ENCODE measurements at regions not wholly inside any gene's neighbourhood (a gene's known extent, or its start where the extent isn't known, plus 50 kb on each side); places are given as distances from the start of the nearest gene placed in this dataset.

- 53% methylated on average over 22 of the region's 23 CpGs for WGBS (ENCODE audit: low lambda C conversion rate)
- in situ Hi-C loops (cut with HindIII; ENCODE audit: extremely low pct_ligation_motif_present, low pct_unique_long_range_greater_than_20kb) = no loop called here
- TF ChIP-seq AHDC1 (CRISPR knock-in tag; IDR thresholded peaks at IDR 0.05; ENCODE audit: borderline replicate concordance) (no peak), ZNF616 (CRISPR knock-in tag; IDR thresholded peaks at IDR 0.05; ENCODE audit: low read depth) (no peak), ZNF317 (CRISPR knock-in tag; IDR thresholded peaks at IDR 0.05) (no peak), NFRKB (IDR thresholded peaks at IDR 0.05) (no peak), TAF1 (CRISPR knock-in tag; IDR thresholded peaks at IDR 0.05) (no peak)
- TF ChIP-seq, protein P1, sequence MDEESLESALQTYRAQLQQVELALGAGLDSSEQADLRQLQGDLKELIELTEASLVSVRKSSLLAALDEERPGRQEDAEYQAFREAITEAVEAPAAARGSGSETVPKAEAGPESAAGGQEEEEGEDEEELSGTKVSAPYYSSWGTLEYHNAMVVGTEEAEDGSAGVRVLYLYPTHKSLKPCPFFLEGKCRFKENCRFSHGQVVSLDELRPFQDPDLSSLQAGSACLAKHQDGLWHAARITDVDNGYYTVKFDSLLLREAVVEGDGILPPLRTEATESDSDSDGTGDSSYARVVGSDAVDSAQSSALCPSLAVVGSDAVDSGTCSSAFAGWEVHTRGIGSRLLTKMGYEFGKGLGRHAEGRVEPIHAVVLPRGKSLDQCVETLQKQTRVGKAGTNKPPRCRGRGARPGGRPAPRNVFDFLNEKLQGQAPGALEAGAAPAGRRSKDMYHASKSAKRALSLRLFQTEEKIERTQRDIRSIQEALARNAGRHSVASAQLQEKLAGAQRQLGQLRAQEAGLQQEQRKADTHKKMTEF (CRISPR knock-in tag; IDR thresholded peaks at IDR 0.05) = no peak
- TF ChIP-seq, protein P2, sequence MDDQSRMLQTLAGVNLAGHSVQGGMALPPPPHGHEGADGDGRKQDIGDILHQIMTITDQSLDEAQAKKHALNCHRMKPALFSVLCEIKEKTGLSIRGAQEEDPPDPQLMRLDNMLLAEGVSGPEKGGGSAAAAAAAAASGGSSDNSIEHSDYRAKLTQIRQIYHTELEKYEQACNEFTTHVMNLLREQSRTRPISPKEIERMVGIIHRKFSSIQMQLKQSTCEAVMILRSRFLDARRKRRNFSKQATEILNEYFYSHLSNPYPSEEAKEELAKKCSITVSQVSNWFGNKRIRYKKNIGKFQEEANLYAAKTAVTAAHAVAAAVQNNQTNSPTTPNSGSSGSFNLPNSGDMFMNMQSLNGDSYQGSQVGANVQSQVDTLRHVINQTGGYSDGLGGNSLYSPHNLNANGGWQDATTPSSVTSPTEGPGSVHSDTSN (CRISPR knock-in tag; IDR thresholded peaks at IDR 0.05; ENCODE audit: borderline replicate concordance) = no peak
- TF ChIP-seq, protein P3, sequence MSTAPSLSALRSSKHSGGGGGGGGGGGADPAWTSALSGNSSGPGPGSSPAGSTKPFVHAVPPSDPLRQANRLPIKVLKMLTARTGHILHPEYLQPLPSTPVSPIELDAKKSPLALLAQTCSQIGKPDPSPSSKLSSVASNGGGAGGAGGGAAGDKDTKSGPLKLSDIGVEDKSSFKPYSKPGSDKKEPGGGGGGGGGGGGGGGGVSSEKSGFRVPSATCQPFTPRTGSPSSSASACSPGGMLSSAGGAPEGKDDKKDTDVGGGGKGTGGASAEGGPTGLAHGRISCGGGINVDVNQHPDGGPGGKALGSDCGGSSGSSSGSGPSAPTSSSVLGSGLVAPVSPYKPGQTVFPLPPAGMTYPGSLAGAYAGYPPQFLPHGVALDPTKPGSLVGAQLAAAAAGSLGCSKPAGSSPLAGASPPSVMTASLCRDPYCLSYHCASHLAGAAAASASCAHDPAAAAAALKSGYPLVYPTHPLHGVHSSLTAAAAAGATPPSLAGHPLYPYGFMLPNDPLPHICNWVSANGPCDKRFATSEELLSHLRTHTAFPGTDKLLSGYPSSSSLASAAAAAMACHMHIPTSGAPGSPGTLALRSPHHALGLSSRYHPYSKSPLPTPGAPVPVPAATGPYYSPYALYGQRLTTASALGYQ (CRISPR knock-in tag; IDR thresholded peaks at IDR 0.05) = no peak
- POLR2A ChIA-PET = no interaction called here
- CTCF ChIA-PET (ENCODE audit: low intra/inter-chr PET ratio, low total read pairs) = no interaction called here
- Histone ChIP-seq H4K20me1 (ENCODE audit: insufficient read depth, low read length) (no peaks in the 10 kb centered on the region), H2AFZ (ENCODE audit: low read length) (no peak overlapping the region), H3K4me1 (ENCODE audit: insufficient read depth, low read length) (no peaks in the 10 kb centered on the region), H3K79me2 (ENCODE audit: insufficient read depth, low read length) (no peaks in the 10 kb centered on the region), H3K9ac (ENCODE audit: insufficient read depth, low read depth, low read length) (no peak overlapping the region), H3K27ac (ENCODE audit: extremely low read length, insufficient read depth, low read length) (no peak overlapping the region), H3K4me3 (replicated peaks in 1 of 3; ENCODE audit: insufficient read depth in 1 of 3, low read depth in 2 of 3, low read length in 3 of 3) (no peak overlapping the region), H3K36me3 (replicated peaks in 1 of 2; ENCODE audit: control insufficient read depth in 1 of 2, insufficient read depth in 2 of 2, low read length in 2 of 2) (no peaks in the 10 kb centered on the region), H3K27me3 (ENCODE audit: control insufficient read depth in 1 of 2, insufficient read depth in 2 of 2, low read length in 2 of 2) (peaks cover 0 to 18% of the 10 kb centered on the region in 2 experiments; a peak in 2 of 5 replicates), H3K9me3 (ENCODE audit: low read length) (no peaks in the 10 kb centered on the region), H3K4me2 (ENCODE audit: low read depth, low read length) (no peak overlapping the region)
- DNase-seq (ENCODE audit: low spot score) = no peak
- intact Hi-C loops (cut with micrococcal nuclease; ENCODE audit: unreplicated experiment) = no loop called here
- FAIRE-seq = no peak
- BruUV-seq (replicated peaks) = no TSS peak
- ATAC-seq = no peak
These were observed 60.4 kb downstream of the FZD10 start for GRCh38 chr12:130222519-130223218.
